Fibroblast of lung (primary cell): ENCODE measurements at regions not wholly inside any gene's neighbourhood (a gene's known extent, or its start where the extent isn't known, plus 50 kb on each side); places are given as distances from the start of the nearest gene placed in this dataset.

Source experiments
- CTCF ChIP-seq, 2 donors: IDR thresholded peaks in 1 of 2; conservative IDR thresholded peaks in 1 of 2; 1 replicate in 1 of 2; 2 replicates in 1 of 2; pipeline ENCODE4 v1.5.1; 2011 to 2012; ENCODE audit warnings: low read length in 2 of 2, control low read depth in 1 of 2, inconsistent platforms in 1 of 2, low read depth in 1 of 2, mild to moderate bottlenecking in 1 of 2
- EZH2 ChIP-seq: IDR thresholded peaks from 2 replicates; pipeline ENCODE4 v1.5.1; 2012; ENCODE audit warnings: low read length, control low read depth, mild to moderate bottlenecking; ENCODE audit errors: missing control alignments

DNA sequence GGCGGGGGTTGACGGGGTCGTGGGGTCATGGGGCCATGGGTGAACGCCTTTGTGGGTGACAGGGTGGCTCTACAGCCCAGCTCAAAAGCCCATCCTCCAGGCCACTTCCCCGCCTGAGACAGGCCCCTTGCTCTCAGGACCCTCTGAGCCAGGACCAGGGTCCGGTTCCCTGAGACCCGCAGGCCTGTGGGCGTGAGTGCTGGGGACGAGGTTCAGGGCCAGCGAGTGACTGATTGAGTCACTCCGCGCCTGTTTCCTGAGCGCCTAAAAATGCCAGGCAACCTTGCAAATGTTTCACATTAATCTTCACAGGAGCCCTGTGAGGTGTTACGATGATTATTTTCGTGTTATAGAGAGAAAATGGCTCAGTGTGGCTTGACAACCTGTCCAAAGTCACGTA, 97.8 kb downstream of the ZNF674 start:
- TF ChIP-seq CTCF (conservative IDR thresholded peaks at IDR 0.05 in 1 of 2, IDR thresholded peaks at IDR 0.05 in 1 of 2; ENCODE audit: low read depth in 1 of 2, low read length in 2 of 2) (no peak), EZH2 (no peak)
